ENCODE measurements at regions not wholly inside any gene's neighbourhood (a gene's known extent, or its start where the extent isn't known, plus 50 kb on each side); places are given as distances from the start of the nearest gene placed in this dataset.
A peak's percentile ranks its signal among the peaks of the same experiment; 100 is the strongest.

DNA sequence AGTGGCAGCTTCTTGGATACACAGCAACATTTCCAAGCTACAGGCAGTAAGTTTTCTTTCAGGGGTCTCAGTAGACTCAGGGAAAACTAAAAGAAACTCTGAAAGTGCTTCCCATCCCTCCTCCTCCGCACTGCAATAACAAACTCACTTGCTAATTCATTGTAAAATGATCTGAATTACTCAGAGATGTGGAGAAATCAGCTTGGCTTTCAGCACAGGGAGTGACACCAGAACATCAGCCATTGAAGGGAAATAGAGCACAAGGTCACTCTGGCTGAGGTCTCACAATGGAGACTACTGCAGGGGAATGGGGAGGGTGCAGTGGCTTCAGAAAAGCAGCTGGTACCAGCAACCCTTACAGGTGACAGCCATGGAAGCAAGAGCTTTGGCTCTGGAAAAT, 137.3 kb upstream of the SERP2 start:
- H3K4me3 ChIP-seq, result no peak overlapping the region
- no peak for DNase-seq
- intact Hi-C loops (cut with DNase I), result no loop called here
- peak overlapping the region; percentile 56 to 78 (median 66) for H3K27ac ChIP-seq
- peaks cover 0 to 37% (median 20%) of the 10 kb centered on the region in 4 donors for H3K4me1 ChIP-seq
- TF ChIP-seq, protein P1, sequence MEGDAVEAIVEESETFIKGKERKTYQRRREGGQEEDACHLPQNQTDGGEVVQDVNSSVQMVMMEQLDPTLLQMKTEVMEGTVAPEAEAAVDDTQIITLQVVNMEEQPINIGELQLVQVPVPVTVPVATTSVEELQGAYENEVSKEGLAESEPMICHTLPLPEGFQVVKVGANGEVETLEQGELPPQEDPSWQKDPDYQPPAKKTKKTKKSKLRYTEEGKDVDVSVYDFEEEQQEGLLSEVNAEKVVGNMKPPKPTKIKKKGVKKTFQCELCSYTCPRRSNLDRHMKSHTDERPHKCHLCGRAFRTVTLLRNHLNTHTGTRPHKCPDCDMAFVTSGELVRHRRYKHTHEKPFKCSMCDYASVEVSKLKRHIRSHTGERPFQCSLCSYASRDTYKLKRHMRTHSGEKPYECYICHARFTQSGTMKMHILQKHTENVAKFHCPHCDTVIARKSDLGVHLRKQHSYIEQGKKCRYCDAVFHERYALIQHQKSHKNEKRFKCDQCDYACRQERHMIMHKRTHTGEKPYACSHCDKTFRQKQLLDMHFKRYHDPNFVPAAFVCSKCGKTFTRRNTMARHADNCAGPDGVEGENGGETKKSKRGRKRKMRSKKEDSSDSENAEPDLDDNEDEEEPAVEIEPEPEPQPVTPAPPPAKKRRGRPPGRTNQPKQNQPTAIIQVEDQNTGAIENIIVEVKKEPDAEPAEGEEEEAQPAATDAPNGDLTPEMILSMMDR (IDR thresholded peaks at IDR 0.05), result no peak
- TF ChIP-seq POLR2A (IDR thresholded peaks at IDR 0.05) (no peak), POLR2AphosphoS5 (IDR thresholded peaks at IDR 0.05) (peak in 1 of 4 donors; percentile 7)
- 86 to 95% methylated on average over 1 of the region's 1 CpG for WGBS, 2 donors
- no peaks in the 10 kb centered on the region for H3K36me3 ChIP-seq
- H3K9me3 ChIP-seq, result no peaks in the 10 kb centered on the region
- no peaks in the 10 kb centered on the region for H3K27me3 ChIP-seq

DNA sequence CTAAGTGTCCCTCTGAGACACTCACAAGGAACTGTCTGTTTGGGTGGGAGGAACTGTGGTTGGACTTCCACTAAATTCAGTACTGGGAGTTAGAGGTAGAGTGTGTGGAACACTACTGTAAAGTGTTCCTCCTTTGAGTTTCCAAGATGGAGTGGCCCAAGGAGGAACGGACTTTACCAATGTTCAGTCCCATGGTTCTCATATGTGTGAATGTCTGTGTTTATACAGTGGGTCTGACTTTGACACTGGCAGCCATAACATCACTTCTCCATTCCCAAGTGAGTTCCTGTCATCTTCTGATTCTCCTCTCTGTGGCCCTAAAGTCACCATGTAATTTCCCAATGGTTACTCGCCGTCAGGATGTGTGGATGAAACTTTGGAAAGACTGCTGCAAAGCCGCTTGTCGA, 136.8 kb upstream of the SERP2 start:
- Histone ChIP-seq H3K4me1 (peaks cover 0 to 32% (median 18%) of the 10 kb centered on the region in 4 donors), H3K9me3 (no peaks in the 10 kb centered on the region), H3K4me3 (no peak overlapping the region), H3K27ac (peak overlapping the region; percentile 56 to 78 (median 66)), H3K27me3 (no peaks in the 10 kb centered on the region), H3K36me3 (no peaks in the 10 kb centered on the region)
- intact Hi-C loops (cut with DNase I), result no loop called here
- DNase-seq, result no peak
- 85 to 88% methylated on average over 5 of the region's 5 CpGs for WGBS, 2 donors
- TF ChIP-seq POLR2A (IDR thresholded peaks at IDR 0.05), result no peak
- TF ChIP-seq, protein P1 (IDR thresholded peaks at IDR 0.05), result no peak
- no peak for TF ChIP-seq POLR2AphosphoS5 (IDR thresholded peaks at IDR 0.05)
- TF ChIP-seq EP300 (IDR thresholded peaks at IDR 0.05), result no peak

DNA sequence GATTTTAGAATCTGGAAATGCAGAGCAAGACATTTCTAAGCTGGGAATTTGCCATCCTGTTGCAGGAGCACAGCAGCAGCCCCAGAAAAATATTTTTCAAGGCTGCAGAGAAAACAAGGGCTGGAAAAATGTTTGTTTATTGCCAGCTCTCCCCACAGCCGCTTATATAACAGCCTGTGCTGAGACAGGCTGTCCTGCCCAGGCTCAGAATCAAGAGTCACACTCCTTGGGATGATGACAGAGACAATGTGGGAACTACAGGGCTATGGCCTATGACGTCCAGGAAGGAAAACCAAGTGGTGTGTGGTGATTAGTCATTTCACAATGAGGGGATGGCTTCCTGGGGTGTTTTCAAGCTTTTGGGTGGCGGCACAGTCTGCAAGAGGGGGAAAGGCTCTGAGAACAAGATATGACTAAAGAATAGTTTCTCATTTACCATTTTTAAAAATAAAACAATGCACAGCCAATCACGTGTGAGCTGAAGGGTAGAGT, 136.3 kb upstream of the SERP2 start:
- 40 to 73% methylated on average over 4 of the region's 4 CpGs for WGBS, 2 donors
- peak; percentile 92 for DNase-seq
- H3K36me3 ChIP-seq, result no peaks in the 10 kb centered on the region
- H3K4me3 ChIP-seq, result no peak overlapping the region
- TF ChIP-seq, protein P1 (IDR thresholded peaks at IDR 0.05), result no peak
- TF ChIP-seq POLR2A (IDR thresholded peaks at IDR 0.05) (no peak), EP300 (IDR thresholded peaks at IDR 0.05) (peak; percentile 37 to 82 (median 78)), POLR2AphosphoS5 (IDR thresholded peaks at IDR 0.05) (peak; percentile 63 to 88 (median 75))
- H3K27me3 ChIP-seq, result no peaks in the 10 kb centered on the region
- H3K4me1 ChIP-seq, result peaks cover 0 to 27% (median 15%) of the 10 kb centered on the region in 4 donors
- no peaks in the 10 kb centered on the region for H3K9me3 ChIP-seq
- peak overlapping the region; percentile 56 to 78 (median 66) for H3K27ac ChIP-seq
- intact Hi-C loops (cut with DNase I), result no loop called here

DNA sequence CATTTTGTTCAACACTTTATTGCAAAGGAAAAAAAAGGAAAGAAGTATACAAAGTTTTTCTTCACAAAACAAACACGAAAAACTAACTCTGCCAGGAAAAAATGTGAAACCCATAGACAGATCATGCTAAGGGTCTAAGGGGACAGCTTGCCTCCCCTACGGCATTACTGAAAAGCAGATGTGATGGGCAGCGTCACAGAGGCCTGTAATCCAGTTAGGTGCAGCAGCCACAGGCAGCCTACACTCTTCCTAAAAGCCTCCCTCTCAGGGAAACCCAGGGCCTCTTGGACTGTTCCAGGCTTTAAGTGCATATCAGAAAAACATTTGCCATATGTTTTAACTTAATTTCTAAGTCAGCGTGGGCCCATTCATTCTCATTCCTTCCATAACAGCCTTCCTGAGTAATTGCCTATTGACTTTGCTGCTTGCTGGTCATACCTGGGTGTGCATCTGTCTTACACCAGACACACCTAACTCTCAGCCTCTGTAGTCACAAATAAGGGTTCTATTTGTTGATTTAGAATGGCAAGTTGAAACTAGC, 135.7 kb upstream of the SERP2 start:
- intact Hi-C loops (cut with DNase I), result no loop called here
- no peak for DNase-seq
- Histone ChIP-seq H3K9me3 (no peaks in the 10 kb centered on the region), H3K27me3 (no peaks in the 10 kb centered on the region), H3K27ac (peak overlapping the region; percentile 56 to 78 (median 66)), H3K4me3 (no peak overlapping the region), H3K4me1 (peaks cover 0 to 23% (median 11%) of the 10 kb centered on the region in 4 donors), H3K36me3 (no peaks in the 10 kb centered on the region)
- 68 to 70% methylated on average over 4 of the region's 4 CpGs for WGBS, 2 donors
- TF ChIP-seq, protein P1 (IDR thresholded peaks at IDR 0.05), result no peak
- TF ChIP-seq EP300 (IDR thresholded peaks at IDR 0.05) (no peak), POLR2AphosphoS5 (IDR thresholded peaks at IDR 0.05) (no peak), POLR2A (IDR thresholded peaks at IDR 0.05) (no peak)

Data from sigmoid colon (tissue), 6 donors.